ENCODE measurements at regions not wholly inside any gene's neighbourhood (a gene's known extent, or its start where the extent isn't known, plus 50 kb on each side); places are given as distances from the start of the nearest gene placed in this dataset.

GRCh38 chr7:26451997-26452396, 160.3 kb downstream of the SNX10 start:
- H3K9ac ChIP-seq (ENCODE audit: low read depth in 1 of 2, low read length in 2 of 2): no peak overlapping the region
- no peaks in the 10 kb centered on the region for H3K4me1 ChIP-seq (ENCODE audit: control insufficient read depth in 4 of 4, insufficient read depth in 4 of 4, low read length in 3 of 4)
- H3K4me3 ChIP-seq (ENCODE audit: low read depth in 1 of 3, low read length in 3 of 3): no peak overlapping the region
- no peaks in the 10 kb centered on the region for H3K27me3 ChIP-seq (ENCODE audit: control insufficient read depth in 4 of 4, insufficient read depth in 4 of 4, low read length in 3 of 4)
- no peaks in the 10 kb centered on the region for H3K9me3 ChIP-seq (ENCODE audit: control insufficient read depth in 4 of 4, low read length in 3 of 4)
- no peak for DNase-seq (ENCODE audit: low spot score)
- 70% methylated on average over 3 of the region's 3 CpGs for WGBS
- TF ChIP-seq YY1 (IDR thresholded peaks at IDR 0.05) (no peak), GABPA (IDR thresholded peaks at IDR 0.05 in 1 of 2, conservative IDR thresholded peaks at IDR 0.05 in 1 of 2) (no peak), NR2F2 (IDR thresholded peaks at IDR 0.05) (no peak), HNF4G (IDR thresholded peaks at IDR 0.05) (no peak), FOXA1 (IDR thresholded peaks at IDR 0.05) (no peak), FOXA2 (IDR thresholded peaks at IDR 0.05) (no peak), ATF3 (IDR thresholded peaks at IDR 0.05) (no peak)
- no peak overlapping the region for H3K27ac ChIP-seq (ENCODE audit: low read depth in 1 of 2, low read length in 2 of 2)
- H3K36me3 ChIP-seq (ENCODE audit: control insufficient read depth in 4 of 4, insufficient read depth in 3 of 4, low read depth in 1 of 4, low read length in 3 of 4): no peaks in the 10 kb centered on the region

GRCh38 chr7:26454180-26454579, 162.5 kb downstream of the SNX10 start:
- no peaks in the 10 kb centered on the region for H3K9me3 ChIP-seq (ENCODE audit: control insufficient read depth in 4 of 4, low read length in 3 of 4)
- no peaks in the 10 kb centered on the region for H3K36me3 ChIP-seq (ENCODE audit: control insufficient read depth in 4 of 4, insufficient read depth in 3 of 4, low read depth in 1 of 4, low read length in 3 of 4)
- no peak for DNase-seq (ENCODE audit: low spot score)
- H3K4me1 ChIP-seq (ENCODE audit: control insufficient read depth in 4 of 4, insufficient read depth in 4 of 4, low read length in 3 of 4): no peaks in the 10 kb centered on the region
- no peak overlapping the region for H3K27ac ChIP-seq (ENCODE audit: low read depth in 1 of 2, low read length in 2 of 2)
- no peak overlapping the region for H3K9ac ChIP-seq (ENCODE audit: low read depth in 1 of 2, low read length in 2 of 2)
- TF ChIP-seq REST (IDR thresholded peaks at IDR 0.05): no peak
- TF ChIP-seq NR2F2 (IDR thresholded peaks at IDR 0.05): no peak
- TF ChIP-seq JUND (IDR thresholded peaks at IDR 0.05): no peak
- TF ChIP-seq EGR1 (IDR thresholded peaks at IDR 0.05; ENCODE audit: low read depth in 2 of 2): no peak
- TF ChIP-seq GABPA (IDR thresholded peaks at IDR 0.05 in 1 of 2, conservative IDR thresholded peaks at IDR 0.05 in 1 of 2): no peak
- no peak for TF ChIP-seq ATF3 (IDR thresholded peaks at IDR 0.05)
- no peak for TF ChIP-seq SP1 (IDR thresholded peaks at IDR 0.05)
- no peak for TF ChIP-seq RXRA (IDR thresholded peaks at IDR 0.05)
- no peak for TF ChIP-seq HNF4G (IDR thresholded peaks at IDR 0.05)
- TF ChIP-seq YY1 (IDR thresholded peaks at IDR 0.05): no peak
- TF ChIP-seq ZBTB33 (IDR thresholded peaks at IDR 0.05): no peak
- TF ChIP-seq FOXA2 (IDR thresholded peaks at IDR 0.05): no peak
- TF ChIP-seq RAD21 (IDR thresholded peaks at IDR 0.05): no peak
- no peak for TF ChIP-seq HNF4A (conservative IDR thresholded peaks at IDR 0.05)
- TF ChIP-seq FOXA1 (IDR thresholded peaks at IDR 0.05): no peak
- TF ChIP-seq TAF1 (conservative IDR thresholded peaks at IDR 0.05): no peak
- WGBS: 70% methylated on average over 3 of the region's 3 CpGs
- no peak overlapping the region for H3K4me3 ChIP-seq (ENCODE audit: low read depth in 1 of 3, low read length in 3 of 3)
- H3K27me3 ChIP-seq (ENCODE audit: control insufficient read depth in 4 of 4, insufficient read depth in 4 of 4, low read length in 3 of 4): no peaks in the 10 kb centered on the region
